Left ventricle myocardium inferior (tissue), 1 donor: ENCODE measurements at regions not wholly inside any gene's neighbourhood (a gene's known extent, or its start where the extent isn't known, plus 50 kb on each side); places are given as distances from the start of the nearest gene placed in this dataset.

Experiments used
- DNase-seq: peaks from one replicate; pipeline ENCODE4 v3.0.0-alpha.2; 2020
- H3K27ac ChIP-seq: fragments of 200-600 bp; replicated peaks from 2 replicates; pipeline ENCODE4 v1.8.0; 2021
- H3K27me3 ChIP-seq: fragments of 200-600 bp; 2 replicates; pipeline ENCODE4 v1.8.0; 2021; ENCODE audit warnings: low read depth
- H3K36me3 ChIP-seq: fragments of 200-600 bp; 2 replicates; pipeline ENCODE4 v1.8.0; 2021
- H3K4me1 ChIP-seq: fragments of 200-600 bp; 2 replicates; pipeline ENCODE4 v1.8.0; 2021
- H3K4me3 ChIP-seq: fragments of 200-600 bp; 2 replicates; pipeline ENCODE4 v1.8.0; 2021; ENCODE audit warnings: mild to moderate bottlenecking, moderate library complexity
- H3K9me3 ChIP-seq: fragments of 200-600 bp; replicated peaks from 2 replicates; pipeline ENCODE4 v1.8.0; 2021
- intact Hi-C: fragments of 100-400 bp; cut with micrococcal nuclease; formaldehyde crosslinking; loops from one replicate; pipeline ENCODE4 v1.11.0; 2022
- TF ChIP-seq, protein P1 (sequence below): fragments of 200-600 bp; IDR thresholded peaks from 2 replicates; pipeline ENCODE4 v1.8.0; 2021; ENCODE audit warnings: antibody characterized with exemption, mild to moderate bottlenecking, borderline replicate concordance
- donor health status: DM: no; HTN: yes; CAD: no; lungs with severe emphysema.

DNA sequence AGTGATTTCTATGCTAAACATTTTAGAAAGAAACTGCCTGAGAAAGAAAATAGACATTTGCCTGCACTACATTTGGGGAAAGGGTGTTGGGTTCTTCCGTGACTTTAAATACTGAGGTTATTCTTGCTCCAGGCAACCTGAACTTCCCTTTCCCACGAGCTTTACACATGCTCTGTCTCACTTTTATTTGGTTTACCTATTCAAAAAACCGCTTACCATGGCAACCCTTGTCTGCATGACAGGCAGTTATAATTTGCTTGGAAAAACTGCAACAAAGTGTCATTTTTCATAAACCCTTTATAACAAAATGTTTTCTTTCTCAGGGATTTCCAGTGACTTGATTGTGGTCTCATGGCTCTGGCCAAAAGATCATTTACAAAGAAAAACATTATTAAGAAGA, 416.3 kb upstream of the MEIS2 start:
- no peaks in the 10 kb centered on the region for H3K9me3 ChIP-seq
- H3K27ac ChIP-seq, result no peak overlapping the region
- intact Hi-C loops, result no loop called here
- H3K4me3 ChIP-seq, result no peak overlapping the region
- no peaks in the 10 kb centered on the region for H3K36me3 ChIP-seq
- no peaks in the 10 kb centered on the region for H3K27me3 ChIP-seq
- no peak for DNase-seq
- TF ChIP-seq, protein P1, sequence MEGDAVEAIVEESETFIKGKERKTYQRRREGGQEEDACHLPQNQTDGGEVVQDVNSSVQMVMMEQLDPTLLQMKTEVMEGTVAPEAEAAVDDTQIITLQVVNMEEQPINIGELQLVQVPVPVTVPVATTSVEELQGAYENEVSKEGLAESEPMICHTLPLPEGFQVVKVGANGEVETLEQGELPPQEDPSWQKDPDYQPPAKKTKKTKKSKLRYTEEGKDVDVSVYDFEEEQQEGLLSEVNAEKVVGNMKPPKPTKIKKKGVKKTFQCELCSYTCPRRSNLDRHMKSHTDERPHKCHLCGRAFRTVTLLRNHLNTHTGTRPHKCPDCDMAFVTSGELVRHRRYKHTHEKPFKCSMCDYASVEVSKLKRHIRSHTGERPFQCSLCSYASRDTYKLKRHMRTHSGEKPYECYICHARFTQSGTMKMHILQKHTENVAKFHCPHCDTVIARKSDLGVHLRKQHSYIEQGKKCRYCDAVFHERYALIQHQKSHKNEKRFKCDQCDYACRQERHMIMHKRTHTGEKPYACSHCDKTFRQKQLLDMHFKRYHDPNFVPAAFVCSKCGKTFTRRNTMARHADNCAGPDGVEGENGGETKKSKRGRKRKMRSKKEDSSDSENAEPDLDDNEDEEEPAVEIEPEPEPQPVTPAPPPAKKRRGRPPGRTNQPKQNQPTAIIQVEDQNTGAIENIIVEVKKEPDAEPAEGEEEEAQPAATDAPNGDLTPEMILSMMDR, result no peak
- H3K4me1 ChIP-seq, result no peaks in the 10 kb centered on the region

DNA sequence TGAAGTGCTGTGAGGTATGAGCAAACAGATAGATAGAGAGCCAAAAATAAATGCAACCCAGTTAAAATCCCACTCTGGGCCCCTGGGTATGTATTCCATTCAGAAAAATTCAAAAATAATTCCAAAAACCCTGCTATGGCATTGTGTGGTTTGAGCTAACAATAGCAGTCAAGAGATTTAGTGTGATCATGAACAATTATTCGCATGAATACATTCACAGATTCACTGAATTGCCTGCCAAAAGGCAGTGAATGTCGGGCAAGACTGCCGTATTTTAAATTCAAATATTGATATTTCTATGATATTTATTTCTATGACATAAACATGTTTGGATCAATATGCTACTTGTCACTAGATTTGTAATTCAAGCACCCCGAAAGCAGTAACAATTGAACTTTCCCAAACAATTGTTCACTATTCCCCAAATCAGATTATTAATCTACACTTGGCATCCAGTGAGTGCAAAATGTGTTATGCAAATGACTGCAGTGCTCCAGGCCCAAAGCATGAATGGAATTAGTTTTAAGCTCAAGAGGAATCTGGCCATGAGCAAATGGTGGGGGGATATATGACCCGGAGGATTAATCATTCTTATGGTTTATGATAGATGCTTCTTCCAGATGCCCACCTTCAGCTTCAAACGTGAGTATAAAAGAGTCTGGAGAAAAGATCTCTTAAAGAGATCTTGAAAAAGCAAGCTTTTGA, 417.0 kb upstream of the MEIS2 start:
- H3K27ac ChIP-seq, result no peak overlapping the region
- TF ChIP-seq, protein P1, result no peak
- H3K36me3 ChIP-seq, result no peaks in the 10 kb centered on the region
- no peaks in the 10 kb centered on the region for H3K4me1 ChIP-seq
- no peak for DNase-seq
- intact Hi-C loops, result no loop called here
- no peaks in the 10 kb centered on the region for H3K9me3 ChIP-seq
- H3K4me3 ChIP-seq, result no peak overlapping the region
- no peaks in the 10 kb centered on the region for H3K27me3 ChIP-seq

DNA sequence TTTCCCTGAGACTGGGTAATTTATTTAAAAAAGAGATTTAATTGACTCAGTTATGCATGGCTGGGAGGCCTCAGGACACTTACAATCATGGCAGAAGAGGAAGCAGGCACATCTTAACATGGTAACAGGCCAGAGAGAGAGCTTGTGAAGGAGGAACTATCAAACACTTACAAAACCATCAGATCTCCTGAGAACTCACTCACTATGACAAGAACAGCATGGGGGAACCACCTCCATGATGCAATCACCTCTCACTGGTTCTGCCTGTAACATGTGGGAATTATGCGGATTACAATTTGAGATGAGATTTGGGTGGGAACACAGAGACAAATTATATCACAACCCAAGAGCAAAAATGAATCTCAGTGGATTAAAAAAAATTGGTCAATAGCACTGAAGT, 416.0 kb upstream of the TMCO5A start:
- Histone ChIP-seq H3K4me3 (no peak overlapping the region), H3K4me1 (no peaks in the 10 kb centered on the region), H3K9me3 (peaks cover 5% of the 10 kb centered on the region), H3K27ac (no peak overlapping the region), H3K27me3 (no peaks in the 10 kb centered on the region), H3K36me3 (no peaks in the 10 kb centered on the region)
- TF ChIP-seq, protein P1, result no peak
- intact Hi-C loops, result no loop called here
- DNase-seq, result no peak

DNA sequence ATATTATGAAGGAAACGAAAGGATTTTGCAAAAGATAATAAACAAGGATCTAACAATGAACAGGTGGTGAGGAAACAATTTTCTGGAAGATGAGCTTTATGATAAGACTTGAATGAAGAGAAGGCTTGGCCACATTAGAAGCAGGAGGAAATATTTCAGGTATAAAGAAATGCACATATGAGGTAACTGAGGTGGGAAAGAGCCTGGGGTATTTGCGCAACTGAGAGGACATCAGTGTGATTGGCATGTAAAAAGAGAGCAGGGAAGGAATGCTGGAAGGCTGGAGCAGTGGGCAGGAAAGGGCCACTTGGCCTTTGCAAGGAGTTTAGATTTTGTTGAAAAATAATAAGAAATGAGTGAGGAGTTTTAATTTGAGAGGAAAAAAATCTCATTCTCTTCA, 414.4 kb upstream of the TMCO5A start:
- Histone ChIP-seq H3K4me1 (no peaks in the 10 kb centered on the region), H3K9me3 (peaks cover 6% of the 10 kb centered on the region), H3K27me3 (no peaks in the 10 kb centered on the region), H3K27ac (no peak overlapping the region), H3K36me3 (no peaks in the 10 kb centered on the region), H3K4me3 (no peak overlapping the region)
- intact Hi-C loops, result no loop called here
- TF ChIP-seq, protein P1, result no peak
- DNase-seq, result no peak

DNA sequence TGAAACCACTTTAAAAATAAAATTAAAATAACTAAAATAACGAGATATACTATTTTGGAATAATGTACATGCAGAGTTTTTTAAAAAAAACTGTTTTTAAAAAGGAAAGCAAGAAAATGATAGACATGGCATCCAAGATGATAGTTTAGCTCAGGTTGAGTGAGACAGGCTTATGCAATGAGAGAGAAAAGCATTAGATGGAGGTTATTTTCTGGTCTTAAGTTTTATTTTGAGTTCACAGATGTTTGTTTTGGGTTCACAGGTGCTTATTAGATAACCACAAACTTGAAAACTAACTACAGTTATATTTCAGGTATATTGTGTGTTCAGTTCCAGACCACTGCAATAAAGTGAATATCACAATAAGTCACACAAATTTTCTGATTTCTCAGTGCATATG, 413.6 kb upstream of the TMCO5A start:
- DNase-seq, result no peak

More for the DNA sequence above, 413.6 kb upstream of the TMCO5A start:
- H3K4me3 ChIP-seq, result no peak overlapping the region
- intact Hi-C loops, result no loop called here
- H3K9me3 ChIP-seq, result peaks cover 6% of the 10 kb centered on the region
- H3K27ac ChIP-seq, result no peak overlapping the region
- H3K4me1 ChIP-seq, result no peaks in the 10 kb centered on the region
- no peaks in the 10 kb centered on the region for H3K27me3 ChIP-seq
- H3K36me3 ChIP-seq, result no peaks in the 10 kb centered on the region
- TF ChIP-seq, protein P1, result no peak
